H1 (cell line): ENCODE measurements at regions not wholly inside any gene's neighbourhood (a gene's known extent, or its start where the extent isn't known, plus 50 kb on each side); places are given as distances from the start of the nearest gene placed in this dataset.
"Not testable (repeated sequence)": the region's sequence is repeated elsewhere in the genome, so short reads cannot be mapped to it uniquely, and the experiment has no call there.

Experiments
- CTCF ChIA-PET: fragments of 300-600 bp; sonication (Branson Sonifier 250); formaldehyde crosslinking; loops from one replicate; lab custom pipeline; 2021; ENCODE audit not compliant: partially characterized antibody; lab: Charles Lee
- POLR2A ChIA-PET: fragments of 300-600 bp; sonication (Branson Sonifier 250); formaldehyde crosslinking; loops from one replicate; lab custom pipeline; 2021; ENCODE audit warnings: inconsistent platforms; ENCODE audit not compliant: partially characterized antibody; lab: Charles Lee
- DNase-seq, 2 experiments: peaks; one replicate each; pipeline versions ENCODE4 v3.0.0 to v3.0.0-alpha.2; 2010 to 2022; ENCODE audit warnings: low spot score in 2 of 2, low read depth in 1 of 2, mixed read lengths in 1 of 2
- FAIRE-seq: peaks from 2 replicates; lab custom pipeline; 2011; peaks lifted over from hg19 to GRCh38; lab: Jason Lieb, UNC
- H2AFZ ChIP-seq: 2 replicates; pipeline ENCODE4 v1.8.1; 2012; ENCODE audit warnings: low read length, inconsistent platforms
- H2AK5ac ChIP-seq: 2 replicates; pipeline ENCODE4 v1.6.1; 2013; ENCODE audit warnings: low read depth, low read length
- H2BK120ac ChIP-seq: replicated peaks from 2 replicates; pipeline ENCODE3; 2013; ENCODE audit warnings: low read depth, low read length, inconsistent platforms
- H2BK12ac ChIP-seq: 2 replicates; pipeline ENCODE4 v1.6.1; 2013; ENCODE audit warnings: low read depth, low read length
- H2BK15ac ChIP-seq: 2 replicates; pipeline ENCODE4 v1.6.1; 2013; ENCODE audit warnings: low read length
- H2BK20ac ChIP-seq: 2 replicates; pipeline ENCODE4 v1.6.1; 2013; ENCODE audit warnings: low read length
- H2BK5ac ChIP-seq: 2 replicates; pipeline ENCODE4 v1.6.1; 2013; ENCODE audit warnings: low read depth, low read length
- H3K14ac ChIP-seq: 2 replicates; pipeline ENCODE4 v1.6.1; 2013; ENCODE audit warnings: inconsistent platforms; ENCODE audit not compliant: insufficient read length
- H3K18ac ChIP-seq: 2 replicates; pipeline ENCODE4 v1.6.1; 2013; ENCODE audit warnings: low read length; ENCODE audit errors: extremely low read depth
- H3K23ac ChIP-seq: 2 replicates; pipeline ENCODE4 v1.6.1; 2013; ENCODE audit warnings: inconsistent platforms; ENCODE audit not compliant: insufficient read length
- H3K23me2 ChIP-seq: 2 replicates; pipeline ENCODE4 v1.6.1; 2013; ENCODE audit warnings: low read depth, low read length
- H3K27ac ChIP-seq: 2 replicates; pipeline ENCODE4 v1.6.1; 2011; ENCODE audit warnings: low read depth, low read length, inconsistent platforms
- H3K27me3 ChIP-seq, 4 experiments: replicated peaks in 1 of 4; 1 replicate in 1 of 4; 2 replicates in 3 of 4; pipeline versions ENCODE4 v1.6.1 to v1.8.1; 2011 to 2013; ENCODE audit warnings: low read length in 3 of 4, mild to moderate bottlenecking in 3 of 4, inconsistent platforms in 2 of 4, mixed read lengths in 2 of 4, moderate library complexity in 1 of 4; ENCODE audit not compliant: control insufficient read depth in 3 of 4, insufficient read depth in 3 of 4; ENCODE audit errors: extremely low read depth in 1 of 4
- H3K36me3 ChIP-seq, 4 experiments: 2 replicates each; pipeline versions ENCODE4 v1.6.1 to v1.8.1; 2011 to 2013; ENCODE audit warnings: mild to moderate bottlenecking in 4 of 4, low read length in 3 of 4, moderate library complexity in 2 of 4, control low read depth in 1 of 4, inconsistent platforms in 1 of 4; ENCODE audit not compliant: insufficient read depth in 4 of 4, control insufficient read depth in 2 of 4
- H3K4ac ChIP-seq: replicated peaks from 2 replicates; pipeline ENCODE3; 2013; ENCODE audit warnings: low read length, low read depth, mixed read lengths, inconsistent platforms; ENCODE audit not compliant: insufficient read length
- H3K4me1 ChIP-seq, 4 experiments: replicated peaks in 1 of 4; 1 replicate in 1 of 4; 2 replicates in 3 of 4; pipeline versions ENCODE4 v1.6.1 to v1.8.1; 2011 to 2013; ENCODE audit warnings: low read length in 3 of 4, inconsistent platforms in 2 of 4, mixed read lengths in 1 of 4; ENCODE audit not compliant: insufficient read depth in 4 of 4, control insufficient read depth in 3 of 4
- H3K4me2 ChIP-seq, 2 experiments: 2 replicates each; pipeline versions ENCODE4 v1.6.1 to v1.8.1; 2011 to 2013; ENCODE audit warnings: low read depth in 2 of 2, low read length in 2 of 2, control low read depth in 1 of 2, inconsistent platforms in 1 of 2, mild to moderate bottlenecking in 1 of 2; ENCODE audit not compliant: insufficient read depth in 1 of 2
- H3K4me3 ChIP-seq, 4 experiments: fragments of 200-600, 300-600 bp in 1 of 4; sonication (generic), shearing (Covaris generic), sonication (Bioruptor Twin) in 1 of 4; 2 replicates each; pipeline versions ENCODE4 v1.5.1 to v1.8.1; 2011 to 2016; ENCODE audit warnings: low read length in 4 of 4, low read depth in 3 of 4, control low read depth in 2 of 4, inconsistent platforms in 2 of 4, mild to moderate bottlenecking in 2 of 4, mixed read lengths in 1 of 4, moderate library complexity in 1 of 4; ENCODE audit not compliant: insufficient read depth in 2 of 4; ENCODE audit errors: extremely low read depth in 1 of 4
- H3K56ac ChIP-seq: replicated peaks from 2 replicates; pipeline ENCODE3; 2013; ENCODE audit warnings: low read depth, mild to moderate bottlenecking, mixed read lengths, low read length, inconsistent platforms; ENCODE audit not compliant: insufficient read length
- H3K79me1 ChIP-seq: 2 replicates; pipeline ENCODE4 v1.6.1; 2013; ENCODE audit warnings: low read depth, low read length, control low read depth
- H3K79me2 ChIP-seq, 2 experiments: 2 replicates each; pipeline versions ENCODE4 v1.6.1 to v1.8.1; 2012 to 2013; ENCODE audit warnings: low read length in 2 of 2, mild to moderate bottlenecking in 2 of 2, inconsistent platforms in 1 of 2; ENCODE audit not compliant: insufficient read depth in 2 of 2, control insufficient read depth in 1 of 2
- H3K9ac ChIP-seq, 4 experiments: replicated peaks in 1 of 4; 1 replicate in 1 of 4; 2 replicates in 3 of 4; pipeline versions ENCODE4 v1.6.1 to v1.8.1; 2011 to 2013; ENCODE audit warnings: low read depth in 3 of 4, low read length in 3 of 4, control low read depth in 2 of 4, mild to moderate bottlenecking in 2 of 4, moderate library complexity in 2 of 4, inconsistent platforms in 1 of 4; ENCODE audit errors: extremely low read depth in 1 of 4
- H3K9me3 ChIP-seq, 2 experiments: 2 replicates each; pipeline versions ENCODE4 v1.6.1 to v1.8.1; 2012 to 2013; ENCODE audit warnings: mild to moderate bottlenecking in 2 of 2, moderate library complexity in 2 of 2, control low read depth in 1 of 2, inconsistent platforms in 1 of 2, low read depth in 1 of 2, low read length in 1 of 2, mixed read lengths in 1 of 2; ENCODE audit not compliant: insufficient read depth in 2 of 2
- H4K20me1 ChIP-seq, 2 experiments: replicated peaks in 1 of 2; 2 replicates each; pipeline versions ENCODE3 to v1.8.1; 2011 to 2013; ENCODE audit warnings: inconsistent platforms in 2 of 2, low read length in 2 of 2, mild to moderate bottlenecking in 1 of 2; ENCODE audit not compliant: insufficient read depth in 2 of 2, control insufficient read depth in 1 of 2
- H4K5ac ChIP-seq: 2 replicates; pipeline ENCODE4 v1.6.1; 2013; ENCODE audit warnings: low read length, low read depth, mixed read lengths, inconsistent platforms; ENCODE audit not compliant: insufficient read length
- H4K8ac ChIP-seq: 2 replicates; pipeline ENCODE4 v1.8.0; 2013; ENCODE audit warnings: mild to moderate bottlenecking, moderate library complexity, low read length, inconsistent platforms; ENCODE audit not compliant: insufficient read depth; ENCODE audit errors: extremely low read depth
- H4K91ac ChIP-seq: replicated peaks from 2 replicates; pipeline ENCODE3; 2013; ENCODE audit warnings: low read length, mixed read lengths, inconsistent platforms; ENCODE audit not compliant: insufficient read length
- WGBS, 2 experiments: shearing (Covaris generic) in 1 of 2; methylation state at CpG; one replicate each; pipeline versions ENCODE4 v1.1.6 to v1.1.7; 2013 to 2015; ENCODE audit warnings: low lambda C conversion rate in 2 of 2, mixed read lengths in 2 of 2, inconsistent platforms in 1 of 2, low coverage in 1 of 2, missing lambda C conversion rate in 1 of 2; ENCODE audit not compliant: insufficient replicate concordance in 2 of 2, insufficient coverage in 1 of 2, insufficient read length in 1 of 2; ENCODE audit errors: extremely low coverage in 1 of 2, missing lambda C conversion rate in 1 of 2; 5-methylcytosine and 5-hydroxymethylcytosine counted together

GRCh38 chrX:3785822-3786221, 72.4 kb upstream of the PRKX start:
- H3K23me2 ChIP-seq, H3K4ac ChIP-seq, H2AFZ ChIP-seq, H2BK120ac ChIP-seq, H2AK5ac ChIP-seq, H3K23ac ChIP-seq, H3K9me3 ChIP-seq, POLR2A ChIA-PET, DNase-seq, H2BK5ac ChIP-seq, H3K4me3 ChIP-seq, H4K5ac ChIP-seq, H2BK15ac ChIP-seq, H3K4me2 ChIP-seq, H4K91ac ChIP-seq, CTCF ChIA-PET, H3K27ac ChIP-seq, H4K8ac ChIP-seq, H3K18ac ChIP-seq, H3K56ac ChIP-seq, H2BK20ac ChIP-seq, H3K4me1 ChIP-seq, H3K27me3 ChIP-seq, H2BK12ac ChIP-seq, H4K20me1 ChIP-seq, H3K14ac ChIP-seq, H3K79me2 ChIP-seq, H3K79me1 ChIP-seq, H3K36me3 ChIP-seq, H3K9ac ChIP-seq: not testable (repeated sequence)
- WGBS, 2 experiments, result 90% methylated on average over 2 of the region's 2 CpGs; no CpG with 5 or more reads in 1 of the 2 experiments
- peak; percentile 60 for FAIRE-seq
